H9 (cell line): ENCODE measurements at regions not wholly inside any gene's neighbourhood (a gene's known extent, or its start where the extent isn't known, plus 50 kb on each side); places are given as distances from the start of the nearest gene placed in this dataset.

Source experiments
- DNase-seq: peaks from one replicate; pipeline ENCODE4 v3.0.0-alpha.2; 2017
- H2AFZ ChIP-seq: one replicate; pipeline ENCODE4 v1.6.1; 2013; ENCODE audit warnings: mild to moderate bottlenecking, low read length, control low read depth, moderate library complexity
- H2AK5ac ChIP-seq: 2 replicates; pipeline ENCODE4 v1.6.1; 2013; ENCODE audit warnings: low read length, control low read depth, mixed read lengths; ENCODE audit not compliant: insufficient read length
- H2BK120ac ChIP-seq: one replicate; pipeline ENCODE4 v1.6.1; 2013; ENCODE audit warnings: low read depth, mild to moderate bottlenecking, low read length, control low read depth, inconsistent platforms; ENCODE audit not compliant: poor library complexity, severe bottlenecking
- H2BK12ac ChIP-seq: 2 replicates; pipeline ENCODE4 v1.6.1; 2013; ENCODE audit warnings: low read length, control low read depth, mixed read lengths, low read depth; ENCODE audit not compliant: insufficient read length
- H2BK15ac ChIP-seq: 2 replicates; pipeline ENCODE4 v1.6.1; 2013; ENCODE audit warnings: low read depth, low read length, control low read depth
- H2BK20ac ChIP-seq: one replicate; pipeline ENCODE4 v1.6.1; 2013; ENCODE audit warnings: low read depth, mild to moderate bottlenecking, low read length, control low read depth, inconsistent platforms; ENCODE audit not compliant: poor library complexity, severe bottlenecking
- H2BK5ac ChIP-seq: 2 replicates; pipeline ENCODE4 v1.6.1; 2013; ENCODE audit warnings: low read length, control low read depth, mixed read lengths; ENCODE audit not compliant: insufficient read length
- H3K14ac ChIP-seq: 2 replicates; pipeline ENCODE4 v1.6.1; 2013; ENCODE audit warnings: low read length, control low read depth; ENCODE audit not compliant: insufficient read depth
- H3K18ac ChIP-seq: 2 replicates; pipeline ENCODE4 v1.6.1; 2013; ENCODE audit warnings: low read depth, mild to moderate bottlenecking, mixed read lengths, low read length, control low read depth; ENCODE audit not compliant: insufficient read length
- H3K23ac ChIP-seq: 2 replicates; pipeline ENCODE4 v1.6.1; 2013; ENCODE audit warnings: low read length, control low read depth, mixed read lengths, low read depth; ENCODE audit not compliant: insufficient read length
- H3K23me2 ChIP-seq: 2 replicates; pipeline ENCODE4 v1.6.1; 2013; ENCODE audit warnings: low read depth, mild to moderate bottlenecking, mixed read lengths, low read length, control low read depth; ENCODE audit not compliant: insufficient read length, poor library complexity, severe bottlenecking
- H3K27ac ChIP-seq: 2 replicates; pipeline ENCODE4 v1.5.1; 2013; ENCODE audit warnings: low read length, control low read depth, mixed read lengths, low read depth; ENCODE audit not compliant: insufficient read length
- H3K27me3 ChIP-seq: 2 replicates; pipeline ENCODE4 v1.6.1; 2013; ENCODE audit warnings: low read length, control low read depth, inconsistent platforms; ENCODE audit not compliant: insufficient read depth
- H3K4ac ChIP-seq: 2 replicates; pipeline ENCODE4 v1.6.1; 2013; ENCODE audit warnings: low read depth, mild to moderate bottlenecking, control low read depth, inconsistent platforms, low read length, moderate library complexity
- H3K4me1 ChIP-seq: 2 replicates; pipeline ENCODE4 v1.6.1; 2013; ENCODE audit warnings: low read length, control low read depth, inconsistent platforms; ENCODE audit not compliant: insufficient read depth
- H3K4me2 ChIP-seq: 2 replicates; pipeline ENCODE4 v1.6.1; 2013; ENCODE audit warnings: low read length, control low read depth, mixed read lengths; ENCODE audit not compliant: insufficient read length, insufficient read depth
- H3K56ac ChIP-seq: 2 replicates; pipeline ENCODE4 v1.6.1; 2013; ENCODE audit warnings: low read depth, mild to moderate bottlenecking, mixed read lengths, low read length, control low read depth; ENCODE audit not compliant: insufficient read length
- H3K79me1 ChIP-seq: 2 replicates; pipeline ENCODE4 v1.6.1; 2013; ENCODE audit warnings: low read depth, mild to moderate bottlenecking, moderate library complexity, low read length, control low read depth, inconsistent platforms; ENCODE audit not compliant: insufficient read depth, poor library complexity, severe bottlenecking
- H3K79me2 ChIP-seq: 2 replicates; pipeline ENCODE4 v1.6.1; 2013; ENCODE audit warnings: low read length, control low read depth, inconsistent platforms; ENCODE audit not compliant: insufficient read depth
- H3K9ac ChIP-seq: 2 replicates; pipeline ENCODE4 v1.6.1; 2013; ENCODE audit warnings: low read length, control low read depth, mixed read lengths; ENCODE audit not compliant: insufficient read length; ENCODE audit errors: extremely low read depth
- H3K9me3 ChIP-seq: one replicate; pipeline ENCODE4 v1.6.1; 2013; ENCODE audit warnings: low read depth, low read length, inconsistent platforms; ENCODE audit not compliant: control insufficient read depth
- H3T11ph ChIP-seq: one replicate; pipeline ENCODE4 v1.6.1; 2013; ENCODE audit warnings: mild to moderate bottlenecking, low read length, control low read depth, inconsistent platforms
- H4K20me1 ChIP-seq: one replicate; pipeline ENCODE4 v1.6.1; 2013; ENCODE audit not compliant: control insufficient read depth, insufficient read length, insufficient read depth
- H4K5ac ChIP-seq: 2 replicates; pipeline ENCODE4 v1.6.1; 2013; ENCODE audit warnings: low read depth, mild to moderate bottlenecking, mixed read lengths, low read length, control low read depth; ENCODE audit not compliant: insufficient read length
- H4K8ac ChIP-seq: replicated peaks from 2 replicates; pipeline ENCODE4 v1.6.1; 2013; ENCODE audit warnings: low read length, control low read depth, mixed read lengths, low read depth; ENCODE audit not compliant: insufficient read length
- H4K91ac ChIP-seq: 2 replicates; pipeline ENCODE4 v1.6.1; 2013; ENCODE audit warnings: low read depth, mild to moderate bottlenecking, moderate library complexity, mixed read lengths, low read length, control low read depth; ENCODE audit not compliant: insufficient read length
- H3K27ac Mint-ChIP-seq, 3 experiments: 2 replicates in 2 of 3; 3 replicates in 1 of 3; pipeline ENCODE4 v1.8.0; 2020 to 2021; ENCODE audit warnings: mixed read lengths in 3 of 3, mild to moderate bottlenecking in 1 of 3, moderate library complexity in 1 of 3
- H3K27me3 Mint-ChIP-seq: 2 replicates; pipeline ENCODE4 v1.8.0; 2021; ENCODE audit warnings: low read depth, mild to moderate bottlenecking, moderate library complexity, mixed read lengths
- H3K36me3 Mint-ChIP-seq, 3 experiments: 2 replicates in 2 of 3; 3 replicates in 1 of 3; pipeline ENCODE4 v1.8.0; 2020 to 2021; ENCODE audit warnings: low read depth in 3 of 3, mixed read lengths in 3 of 3; ENCODE audit not compliant: insufficient read depth in 1 of 3
- H3K4me1 Mint-ChIP-seq, 2 experiments: 2 replicates each; pipeline ENCODE4 v1.8.0; 2020; ENCODE audit warnings: mixed read lengths in 2 of 2
- H3K4me3 Mint-ChIP-seq, 2 experiments: 2 replicates in 1 of 2; 3 replicates in 1 of 2; pipeline ENCODE4 v1.8.0; 2020 to 2021; ENCODE audit warnings: mild to moderate bottlenecking in 2 of 2, mixed read lengths in 2 of 2, moderate library complexity in 1 of 2
- H3K9me3 Mint-ChIP-seq, 2 experiments: 2 replicates in 1 of 2; 3 replicates in 1 of 2; pipeline ENCODE4 v1.8.0; 2020; ENCODE audit warnings: mild to moderate bottlenecking in 2 of 2, mixed read lengths in 2 of 2, moderate library complexity in 1 of 2
- CTCF ChIP-seq: fragments of 200-600 bp; sonication (generic); conservative IDR thresholded peaks from 3 replicates; pipeline ENCODE4 v1.8.0; 2021; ENCODE audit warnings: antibody characterized with exemption, mild to moderate bottlenecking
- WGBS: extraction: QIAGEN DNeasy Blood & Tissue Kit; methylation state at CpG from one replicate; pipeline ENCODE4 v1.1.7; 2013; ENCODE audit warnings: missing lambda C conversion rate, low lambda C conversion rate, mixed read lengths; ENCODE audit not compliant: insufficient read length; ENCODE audit errors: extremely low coverage; 5-methylcytosine and 5-hydroxymethylcytosine counted together

GRCh38 chr1:78223417-78224215 is 177.8 kb downstream of the GIPC2 start:
- no peak overlapping the region for H2AK5ac ChIP-seq
- no peak overlapping the region for H2BK20ac ChIP-seq
- H3K79me1 ChIP-seq = no peaks in the 10 kb centered on the region
- WGBS = no CpG with 5 or more reads among the region's 6 CpGs
- Mint-ChIP-seq H3K4me1 (peaks cover 30 to 42% of the 10 kb centered on the region in 2 experiments), H3K27ac (no peak overlapping the region; a peak in 1 of 7 replicates), H3K36me3 (peaks cover 0 to 6% (median 0%) of the 10 kb centered on the region in 3 experiments; a peak in 2 of 7 replicates), H3K4me3 (no peak overlapping the region), H3K9me3 (peaks cover 0 to 10% of the 10 kb centered on the region in 2 experiments; a peak in 3 of 5 replicates), H3K27me3 (peaks cover 81% of the 10 kb centered on the region)
- no peaks in the 10 kb centered on the region for H3K9me3 ChIP-seq
- H3T11ph ChIP-seq = no peak overlapping the region
- TF ChIP-seq CTCF = no peak
- H3K9ac ChIP-seq = no peak overlapping the region
- H2BK120ac ChIP-seq = no peak overlapping the region
- no peaks in the 10 kb centered on the region for H3K79me2 ChIP-seq
- no peak overlapping the region for H4K91ac ChIP-seq
- H3K27ac ChIP-seq = no peak overlapping the region
- H2AFZ ChIP-seq = no peak overlapping the region
- no peak overlapping the region for H3K14ac ChIP-seq
- no peak overlapping the region for H3K4ac ChIP-seq
- H4K8ac ChIP-seq = no peak overlapping the region
- no peaks in the 10 kb centered on the region for H3K23me2 ChIP-seq
- DNase-seq = no peak
- H3K18ac ChIP-seq = no peak overlapping the region
- H2BK15ac ChIP-seq = no peak overlapping the region
- H2BK12ac ChIP-seq = no peak overlapping the region
- H3K4me1 ChIP-seq = peaks cover 5% of the 10 kb centered on the region; the same call in 1 of the 2 replicates
- H3K27me3 ChIP-seq = no peaks in the 10 kb centered on the region
- no peak overlapping the region for H3K56ac ChIP-seq
- no peaks in the 10 kb centered on the region for H4K20me1 ChIP-seq
- H4K5ac ChIP-seq = no peak overlapping the region
- H3K4me2 ChIP-seq = no peak overlapping the region
- no peak overlapping the region for H3K23ac ChIP-seq
- H2BK5ac ChIP-seq = no peak overlapping the region
